Natural killer cell (primary cell): ENCODE measurements at regions not wholly inside any gene's neighbourhood (a gene's known extent, or its start where the extent isn't known, plus 50 kb on each side); places are given as distances from the start of the nearest gene placed in this dataset.

ENCODE experiments used
- ATAC-seq, 3 donors: fragments of 150-1000 bp in 2 of 3; fragments of 200-7000 bp in 1 of 3; cut with Tn5 transposase; 1 replicate in 1 of 3; 2 replicates in 2 of 3; pipeline ENCODE4 v1.10.0; 2021; ENCODE audit warnings: mild to moderate bottlenecking in 2 of 3, moderate library complexity in 2 of 3
- DNase-seq, 2 donors: peaks; one replicate each; pipeline versions ENCODE4 v3.0.0 to v3.0.0-alpha.2; 2013 to 2021; ENCODE audit warnings: mixed read lengths in 1 of 2
- H3K27ac ChIP-seq: one replicate; pipeline ENCODE4 v1.5.1; 2013; ENCODE audit warnings: mild to moderate bottlenecking, low read length
- H3K27me3 ChIP-seq: one replicate; pipeline ENCODE4 v1.6.1; 2013; ENCODE audit warnings: low read length; ENCODE audit not compliant: control insufficient read depth, insufficient read depth
- H3K36me3 ChIP-seq: one replicate; pipeline ENCODE4 v1.6.1; 2013; ENCODE audit warnings: low read length; ENCODE audit not compliant: control insufficient read depth, insufficient read depth
- H3K4me1 ChIP-seq: one replicate; pipeline ENCODE4 v1.6.1; 2013; ENCODE audit warnings: low read length; ENCODE audit not compliant: control insufficient read depth, insufficient read depth
- H3K4me3 ChIP-seq: one replicate; pipeline ENCODE4 v1.5.1; 2013; ENCODE audit warnings: low read length
- H3K9me3 ChIP-seq: one replicate; pipeline ENCODE4 v1.6.1; 2013; ENCODE audit warnings: low read length; ENCODE audit not compliant: control insufficient read depth, insufficient read depth
- H3K27ac Mint-ChIP-seq, 2 donors: one replicate each; pipeline ENCODE4 v1.8.0; 2022; ENCODE audit warnings: mild to moderate bottlenecking in 2 of 2, mixed read lengths in 2 of 2, moderate library complexity in 1 of 2
- H3K27me3 Mint-ChIP-seq, 2 donors: one replicate each; pipeline ENCODE4 v1.8.0; 2022; ENCODE audit warnings: low read depth in 2 of 2, mixed read lengths in 2 of 2
- H3K36me3 Mint-ChIP-seq: one replicate; pipeline ENCODE4 v1.8.0; 2022; ENCODE audit warnings: mixed read lengths
- H3K4me1 Mint-ChIP-seq, 2 donors: one replicate each; pipeline ENCODE4 v1.8.0; 2022; ENCODE audit warnings: mixed read lengths in 2 of 2
- H3K4me3 Mint-ChIP-seq: one replicate; pipeline ENCODE4 v1.8.0; 2022; ENCODE audit warnings: mild to moderate bottlenecking, moderate library complexity, mixed read lengths
- H3K9me3 Mint-ChIP-seq, 2 donors: one replicate each; pipeline ENCODE4 v1.8.0; 2022; ENCODE audit warnings: mixed read lengths in 2 of 2
- WGBS: methylation state at CpG from one replicate; pipeline ENCODE4 v1.1.7; 2013; ENCODE audit warnings: missing lambda C conversion rate; ENCODE audit not compliant: insufficient coverage; 5-methylcytosine and 5-hydroxymethylcytosine counted together
- intact Hi-C: fragments of 100-400 bp; cut with micrococcal nuclease; formaldehyde crosslinking; loops from one replicate; pipeline ENCODE4 v1.14.2; 2022
- TF ChIP-seq, protein P1 (sequence below): fragments of 200-600 bp; IDR thresholded peaks from one replicate; pipeline ENCODE4 v1.8.0; 2022; ENCODE audit warnings: antibody characterized with exemption

DNA sequence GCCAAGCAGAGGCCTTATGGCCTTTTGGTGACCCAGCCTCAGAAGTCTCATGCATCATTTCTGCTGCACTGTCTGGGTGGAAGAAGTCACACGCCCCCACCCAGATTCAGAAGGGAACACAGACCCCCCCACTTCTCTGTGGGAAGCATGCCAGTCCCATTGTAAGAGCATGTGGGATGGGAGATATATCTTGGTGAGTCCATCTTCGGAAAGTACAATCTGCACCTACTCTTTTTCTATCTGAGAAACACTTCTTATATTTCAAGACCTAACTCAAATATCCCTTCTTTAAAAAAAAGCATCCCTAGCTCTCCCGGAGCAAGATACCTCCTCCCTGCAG is 159.6 kb upstream of the FGGY start:
- H3K4me3 Mint-ChIP-seq, result no peak overlapping the region
- TF ChIP-seq, protein P1, sequence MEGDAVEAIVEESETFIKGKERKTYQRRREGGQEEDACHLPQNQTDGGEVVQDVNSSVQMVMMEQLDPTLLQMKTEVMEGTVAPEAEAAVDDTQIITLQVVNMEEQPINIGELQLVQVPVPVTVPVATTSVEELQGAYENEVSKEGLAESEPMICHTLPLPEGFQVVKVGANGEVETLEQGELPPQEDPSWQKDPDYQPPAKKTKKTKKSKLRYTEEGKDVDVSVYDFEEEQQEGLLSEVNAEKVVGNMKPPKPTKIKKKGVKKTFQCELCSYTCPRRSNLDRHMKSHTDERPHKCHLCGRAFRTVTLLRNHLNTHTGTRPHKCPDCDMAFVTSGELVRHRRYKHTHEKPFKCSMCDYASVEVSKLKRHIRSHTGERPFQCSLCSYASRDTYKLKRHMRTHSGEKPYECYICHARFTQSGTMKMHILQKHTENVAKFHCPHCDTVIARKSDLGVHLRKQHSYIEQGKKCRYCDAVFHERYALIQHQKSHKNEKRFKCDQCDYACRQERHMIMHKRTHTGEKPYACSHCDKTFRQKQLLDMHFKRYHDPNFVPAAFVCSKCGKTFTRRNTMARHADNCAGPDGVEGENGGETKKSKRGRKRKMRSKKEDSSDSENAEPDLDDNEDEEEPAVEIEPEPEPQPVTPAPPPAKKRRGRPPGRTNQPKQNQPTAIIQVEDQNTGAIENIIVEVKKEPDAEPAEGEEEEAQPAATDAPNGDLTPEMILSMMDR, result no peak
- no peaks in the 10 kb centered on the region for H3K9me3 Mint-ChIP-seq
- no peak overlapping the region for H3K27ac Mint-ChIP-seq
- Histone ChIP-seq H3K27ac (no peak overlapping the region), H3K4me1 (no peaks in the 10 kb centered on the region), H3K9me3 (no peaks in the 10 kb centered on the region), H3K36me3 (no peaks in the 10 kb centered on the region), H3K4me3 (no peak overlapping the region), H3K27me3 (peaks cover 2% of the 10 kb centered on the region)
- H3K4me1 Mint-ChIP-seq, result peaks cover 0 to 5% of the 10 kb centered on the region in 2 donors
- 96% methylated on average over 2 of the region's 3 CpGs for WGBS
- intact Hi-C loops, result no loop called here
- no peaks in the 10 kb centered on the region for H3K36me3 Mint-ChIP-seq
- no peak for ATAC-seq
- no peak for DNase-seq
- peaks cover 7 to 26% of the 10 kb centered on the region in 2 donors for H3K27me3 Mint-ChIP-seq

DNA sequence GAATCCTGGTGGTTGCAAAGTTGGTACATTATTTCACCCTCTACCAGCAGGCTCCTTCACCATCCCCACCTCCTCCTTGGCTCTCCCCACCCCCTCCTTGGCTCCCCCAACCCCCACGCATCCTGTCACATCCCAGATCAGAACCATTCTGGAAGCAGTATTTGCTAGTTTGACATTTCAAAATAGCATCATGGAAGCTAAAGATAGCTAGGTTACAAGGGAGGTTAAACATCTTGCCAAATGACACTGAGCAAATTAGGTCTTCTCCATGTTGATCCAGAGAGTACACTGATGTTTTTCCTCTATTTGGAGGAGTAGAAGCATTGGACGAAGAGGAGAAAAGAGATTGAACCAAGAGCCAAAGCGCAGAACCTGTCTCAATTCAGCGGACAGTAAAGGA is 158.9 kb upstream of the FGGY start:
- Histone ChIP-seq H3K27ac (no peak overlapping the region), H3K36me3 (no peaks in the 10 kb centered on the region), H3K4me3 (no peak overlapping the region), H3K9me3 (no peaks in the 10 kb centered on the region), H3K4me1 (no peaks in the 10 kb centered on the region), H3K27me3 (peaks cover 2% of the 10 kb centered on the region)
- Mint-ChIP-seq H3K9me3 (no peaks in the 10 kb centered on the region), H3K27me3 (peaks cover 7 to 26% of the 10 kb centered on the region in 2 donors), H3K27ac (no peak overlapping the region), H3K4me1 (peaks cover 0 to 9% of the 10 kb centered on the region in 2 donors), H3K36me3 (no peaks in the 10 kb centered on the region), H3K4me3 (no peak overlapping the region)
- WGBS, result 71% methylated on average over 4 of the region's 4 CpGs
- intact Hi-C loops, result no loop called here
- DNase-seq (no peak), ATAC-seq (no peak)
- TF ChIP-seq, protein P1, result no peak

DNA sequence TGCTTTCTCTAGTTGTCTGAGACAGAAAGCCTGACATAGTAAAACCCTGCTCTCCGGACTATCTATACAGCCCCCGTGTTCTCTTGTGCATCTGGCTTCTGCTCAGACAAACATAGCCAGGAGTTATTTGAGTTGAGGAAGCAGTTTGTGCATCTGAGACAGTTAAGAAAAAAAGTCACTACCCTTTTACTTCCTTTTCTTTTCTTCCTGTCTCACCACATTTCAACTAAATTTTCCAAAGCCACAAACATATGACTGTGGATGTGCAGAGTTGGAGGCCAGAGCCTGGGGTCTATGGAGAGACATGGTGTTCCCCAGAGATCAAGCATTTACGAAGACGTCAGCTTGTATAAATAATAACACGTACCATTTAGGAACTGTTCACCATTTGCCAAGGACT is 158.5 kb upstream of the FGGY start:
- peaks cover 0 to 11% of the 10 kb centered on the region in 2 donors for H3K4me1 Mint-ChIP-seq

DNA sequence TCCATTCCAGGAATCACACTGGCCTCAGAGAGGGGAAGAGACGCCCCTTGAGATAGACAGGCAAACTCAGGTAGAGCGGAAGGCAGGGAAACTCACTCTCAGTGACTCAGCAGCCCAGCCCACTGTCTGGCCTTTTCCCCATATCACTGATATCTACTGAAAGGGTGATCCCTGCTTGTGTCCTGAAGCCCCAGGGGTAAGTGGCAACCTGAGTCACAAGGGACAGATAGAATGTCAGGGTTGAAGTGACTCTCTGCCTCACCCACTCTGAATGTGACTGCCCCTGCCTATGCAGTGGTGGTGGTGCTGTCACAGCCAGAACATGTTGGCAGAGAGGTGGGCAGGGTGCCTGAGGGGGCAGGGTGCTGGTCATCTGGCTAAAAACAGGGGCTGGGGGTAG is 157.5 kb upstream of the FGGY start:
- intact Hi-C loops, result no loop called here
- H3K4me1 Mint-ChIP-seq, result peaks cover 0 to 11% of the 10 kb centered on the region in 2 donors
- no peak for DNase-seq
- H3K9me3 ChIP-seq, result no peaks in the 10 kb centered on the region
- H3K27ac ChIP-seq, result no peak overlapping the region
- H3K4me1 ChIP-seq, result no peaks in the 10 kb centered on the region
- 94% methylated on average over 2 of the region's 2 CpGs for WGBS
- no peak overlapping the region for H3K4me3 Mint-ChIP-seq
- H3K4me3 ChIP-seq, result no peak overlapping the region
- TF ChIP-seq, protein P1, result no peak
- H3K27ac Mint-ChIP-seq, result no peak overlapping the region
- peaks cover 7 to 19% of the 10 kb centered on the region in 2 donors for H3K27me3 Mint-ChIP-seq
- no peaks in the 10 kb centered on the region for H3K36me3 ChIP-seq
- ATAC-seq, result no peak
- no peaks in the 10 kb centered on the region for H3K27me3 ChIP-seq
- H3K36me3 Mint-ChIP-seq, result no peaks in the 10 kb centered on the region
- H3K9me3 Mint-ChIP-seq, result no peaks in the 10 kb centered on the region

More for the DNA sequence above, 158.5 kb upstream of the FGGY start:
- Mint-ChIP-seq H3K27ac (no peak overlapping the region), H3K27me3 (peaks cover 7 to 23% of the 10 kb centered on the region in 2 donors), H3K4me3 (no peak overlapping the region), H3K9me3 (no peaks in the 10 kb centered on the region), H3K36me3 (no peaks in the 10 kb centered on the region)
- Histone ChIP-seq H3K4me1 (no peaks in the 10 kb centered on the region), H3K36me3 (no peaks in the 10 kb centered on the region), H3K27ac (no peak overlapping the region), H3K9me3 (no peaks in the 10 kb centered on the region), H3K27me3 (peaks cover 2% of the 10 kb centered on the region), H3K4me3 (no peak overlapping the region)
- DNase-seq, result no peak
- TF ChIP-seq, protein P1, result no peak
- 55% methylated on average over 5 of the region's 5 CpGs for WGBS
- intact Hi-C loops, result no loop called here
- no peak for ATAC-seq
